Astrocyte (in vitro differentiated cells and primary cell): ENCODE measurements at regions not wholly inside any gene's neighbourhood (a gene's known extent, or its start where the extent isn't known, plus 50 kb on each side); places are given as distances from the start of the nearest gene placed in this dataset.

ENCODE experiments used
- DNase-seq: peaks from one replicate; pipeline ENCODE4 v3.0.0-alpha.2; 2010; ENCODE audit warnings: low read depth
- FAIRE-seq: peaks from 2 replicates; lab custom pipeline; 2011; peaks lifted over from hg19 to GRCh38; lab: Jason Lieb, UNC
- H2AFZ ChIP-seq: 2 replicates; pipeline ENCODE4 v1.6.0; 2012; ENCODE audit warnings: low read depth, low read length, inconsistent platforms
- H3K27ac ChIP-seq: 2 replicates; pipeline ENCODE4 v1.5.1; 2011; ENCODE audit warnings: low read depth, low read length, inconsistent platforms
- H3K27me3 ChIP-seq: 2 replicates; pipeline ENCODE4 v1.6.0; 2011; ENCODE audit warnings: low read length, inconsistent platforms; ENCODE audit not compliant: insufficient read depth
- H3K36me3 ChIP-seq: 2 replicates; pipeline ENCODE4 v1.5.1; 2011; ENCODE audit warnings: low read length, inconsistent platforms; ENCODE audit not compliant: insufficient read depth
- H3K4me1 ChIP-seq: 2 replicates; pipeline ENCODE4 v1.5.1; 2011; ENCODE audit warnings: low read length, inconsistent platforms; ENCODE audit not compliant: insufficient read depth
- H3K4me2 ChIP-seq: 2 replicates; pipeline ENCODE4 v1.6.0; 2012; ENCODE audit warnings: low read length, inconsistent platforms
- H3K4me3 ChIP-seq: 2 replicates; pipeline ENCODE4 v1.5.1; 2011; ENCODE audit warnings: low read depth, mild to moderate bottlenecking, low read length, inconsistent platforms; ENCODE audit not compliant: insufficient read depth
- H3K79me2 ChIP-seq: 2 replicates; pipeline ENCODE4 v1.6.0; 2012; ENCODE audit warnings: mild to moderate bottlenecking, low read length, inconsistent platforms; ENCODE audit not compliant: insufficient read depth
- H3K9ac ChIP-seq: 2 replicates; pipeline ENCODE4 v1.6.0; 2012; ENCODE audit warnings: mild to moderate bottlenecking, low read length, inconsistent platforms
- H3K9me3 ChIP-seq: 2 replicates; pipeline ENCODE4 v1.5.1; 2012; ENCODE audit warnings: low read depth, mild to moderate bottlenecking, low read length, inconsistent platforms; ENCODE audit not compliant: insufficient read depth
- H4K20me1 ChIP-seq: 2 replicates; pipeline ENCODE4 v1.6.0; 2012; ENCODE audit warnings: low read length, inconsistent platforms; ENCODE audit not compliant: insufficient read depth
- H3K27ac Mint-ChIP-seq: one replicate; pipeline ENCODE4 v1.8.0; 2021; ENCODE audit warnings: mild to moderate bottlenecking, mixed read lengths; ENCODE audit not compliant: unreplicated experiment
- H3K27me3 Mint-ChIP-seq: one replicate; pipeline ENCODE4 v1.8.0; 2021; ENCODE audit warnings: low read depth, mixed read lengths; ENCODE audit not compliant: unreplicated experiment
- H3K36me3 Mint-ChIP-seq: one replicate; pipeline ENCODE4 v1.8.0; 2021; ENCODE audit warnings: low read depth, mixed read lengths; ENCODE audit not compliant: unreplicated experiment
- H3K4me1 Mint-ChIP-seq: one replicate; pipeline ENCODE4 v1.8.0; 2021; ENCODE audit warnings: low read depth, mixed read lengths; ENCODE audit not compliant: unreplicated experiment
- H3K4me3 Mint-ChIP-seq: one replicate; pipeline ENCODE4 v1.8.0; 2021; ENCODE audit warnings: mild to moderate bottlenecking, moderate library complexity, mixed read lengths; ENCODE audit not compliant: unreplicated experiment
- H3K9me3 Mint-ChIP-seq: one replicate; pipeline ENCODE4 v1.8.0; 2021; ENCODE audit warnings: mild to moderate bottlenecking, mixed read lengths; ENCODE audit not compliant: unreplicated experiment
- CTCF ChIP-seq: IDR thresholded peaks from 2 replicates; pipeline ENCODE4 v1.5.1; 2011; ENCODE audit warnings: low read depth, mild to moderate bottlenecking, inconsistent platforms, low read length, moderate library complexity; ENCODE audit not compliant: insufficient read depth
- EZH2 ChIP-seq: IDR thresholded peaks from 2 replicates; pipeline ENCODE4 v1.6.1; 2012; ENCODE audit warnings: mild to moderate bottlenecking, low read length, inconsistent platforms; ENCODE audit not compliant: insufficient read depth

GRCh38 chr3:106817706-106818105 lies 559.5 kb upstream of the CCDC54 start:
- H3K4me1 Mint-ChIP-seq, result no peaks in the 10 kb centered on the region

GRCh38 chr3:106819440-106819839 lies 557.8 kb upstream of the CCDC54 start:
- Mint-ChIP-seq H3K27me3 (no peaks in the 10 kb centered on the region), H3K9me3 (peaks cover 2% of the 10 kb centered on the region), H3K27ac (no peak overlapping the region), H3K36me3 (no peaks in the 10 kb centered on the region), H3K4me1 (peaks cover 2% of the 10 kb centered on the region), H3K4me3 (no peak overlapping the region)
- no peak overlapping the region for H2AFZ ChIP-seq
- H3K27ac ChIP-seq, result no peak overlapping the region
- no peak for FAIRE-seq
- no peaks in the 10 kb centered on the region for H3K36me3 ChIP-seq
- no peak for TF ChIP-seq CTCF
- TF ChIP-seq EZH2, result no peak
- no peak overlapping the region for H3K9ac ChIP-seq
- no peak overlapping the region for H3K4me2 ChIP-seq
- no peaks in the 10 kb centered on the region for H3K9me3 ChIP-seq
- no peaks in the 10 kb centered on the region for H3K27me3 ChIP-seq
- DNase-seq, result no peak
- H3K4me3 ChIP-seq, result no peak overlapping the region
- no peaks in the 10 kb centered on the region for H3K79me2 ChIP-seq
- no peaks in the 10 kb centered on the region for H4K20me1 ChIP-seq
- H3K4me1 ChIP-seq, result peaks cover 2% of the 10 kb centered on the region

More at GRCh38 chr3:106817706-106818105, 559.5 kb upstream of the CCDC54 start:
- Mint-ChIP-seq H3K36me3 (no peaks in the 10 kb centered on the region), H3K27ac (no peak overlapping the region), H3K27me3 (no peaks in the 10 kb centered on the region), H3K4me3 (no peak overlapping the region), H3K9me3 (no peaks in the 10 kb centered on the region)
- Histone ChIP-seq H3K27me3 (no peaks in the 10 kb centered on the region), H3K9me3 (no peaks in the 10 kb centered on the region), H3K9ac (no peak overlapping the region), H3K4me1 (no peaks in the 10 kb centered on the region), H3K4me2 (no peak overlapping the region), H2AFZ (no peak overlapping the region), H3K79me2 (no peaks in the 10 kb centered on the region), H3K36me3 (no peaks in the 10 kb centered on the region), H3K27ac (no peak overlapping the region), H4K20me1 (no peaks in the 10 kb centered on the region), H3K4me3 (no peak overlapping the region)
- no peak for DNase-seq
- FAIRE-seq, result no peak
- TF ChIP-seq EZH2 (no peak), CTCF (no peak)

- H3K36me3 ChIP-seq, result no peaks in the 10 kb centered on the region
- H3K27me3 ChIP-seq, result no peaks in the 10 kb centered on the region
- Mint-ChIP-seq H3K4me1 (peaks cover 16% of the 10 kb centered on the region), H3K36me3 (no peaks in the 10 kb centered on the region), H3K27me3 (no peaks in the 10 kb centered on the region), H3K4me3 (no peak overlapping the region), H3K9me3 (peaks cover 2% of the 10 kb centered on the region), H3K27ac (no peak overlapping the region)
- FAIRE-seq, result no peak
- H3K79me2 ChIP-seq, result no peaks in the 10 kb centered on the region
- H3K4me2 ChIP-seq, result no peak overlapping the region
- H3K4me1 ChIP-seq, result peaks cover 15% of the 10 kb centered on the region
- no peak overlapping the region for H3K27ac ChIP-seq
- H2AFZ ChIP-seq, result no peak overlapping the region
- no peak for DNase-seq
- H3K9me3 ChIP-seq, result no peaks in the 10 kb centered on the region
- H4K20me1 ChIP-seq, result no peaks in the 10 kb centered on the region
- TF ChIP-seq CTCF, result no peak
- no peak for TF ChIP-seq EZH2
- H3K4me3 ChIP-seq, result no peak overlapping the region
- no peak overlapping the region for H3K9ac ChIP-seq
These were observed 556.4 kb upstream of the CCDC54 start for GRCh38 chr3:106820726-106821362.
